PC-3 (cell line): ENCODE measurements at regions not wholly inside any gene's neighbourhood (a gene's known extent, or its start where the extent isn't known, plus 50 kb on each side); places are given as distances from the start of the nearest gene placed in this dataset.

Experiments used
- CTCF ChIP-seq: fragments of 300-600 bp; sonication (generic); conservative IDR thresholded peaks from 2 replicates; pipeline ENCODE4 v1.5.1; 2017; ENCODE audit warnings: antibody characterized with exemption, low read depth, mild to moderate bottlenecking, low read length
- EZH2 ChIP-seq: fragments of 300-600 bp; sonication (generic); IDR thresholded peaks from one replicate; pipeline ENCODE4 v1.6.1; 2017; ENCODE audit warnings: antibody characterized with exemption, mild to moderate bottlenecking, low read length; ENCODE audit not compliant: unreplicated experiment

DNA sequence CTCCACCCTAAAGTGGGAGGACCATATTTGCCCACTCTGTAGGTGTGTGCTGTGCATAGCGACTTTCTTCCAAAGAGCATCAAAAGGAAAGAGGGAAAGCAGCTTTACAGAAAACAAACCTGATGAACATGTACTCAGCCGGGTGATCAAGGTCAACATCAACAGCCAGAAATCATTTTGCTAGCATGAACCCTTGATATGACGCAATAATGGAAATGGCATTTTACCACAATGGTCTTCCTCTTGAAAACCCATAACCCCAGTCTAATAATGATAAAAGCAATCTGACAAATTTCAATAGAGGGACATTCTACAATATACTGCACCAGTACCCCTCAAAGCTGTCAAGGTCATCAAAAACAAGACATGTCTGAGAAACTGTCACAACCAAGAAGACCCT, 350.2 kb downstream of the FBXO15 start:
- TF ChIP-seq EZH2 (no peak), CTCF (no peak)
